Prostate gland (tissue), 2 donors: ENCODE measurements at regions not wholly inside any gene's neighbourhood (a gene's known extent, or its start where the extent isn't known, plus 50 kb on each side); places are given as distances from the start of the nearest gene placed in this dataset.

Experiments
- DNase-seq: peaks from one replicate; pipeline ENCODE4 v3.0.0-alpha.2; 2019; ENCODE audit warnings: low spot score
- H3K27ac ChIP-seq, 2 donors: fragments of 200-600 bp; sonication (generic); 2 replicates each; pipeline ENCODE4 v1.5.1; 2017 to 2019
- H3K27me3 ChIP-seq: fragments of 200-600 bp; sonication (generic); replicated peaks from 2 replicates; pipeline ENCODE4 v1.5.1; 2019; ENCODE audit not compliant: insufficient read depth
- H3K36me3 ChIP-seq, 2 donors: fragments of 200-600 bp; sonication (generic); 1 replicate in 1 of 2; 2 replicates in 1 of 2; pipeline versions ENCODE4 v1.5.1 to v1.8.1; 2017 to 2019
- H3K4me1 ChIP-seq: fragments of 200-600 bp; sonication (generic); replicated peaks from 2 replicates; pipeline ENCODE4 v1.5.1; 2019
- H3K4me3 ChIP-seq, 2 donors: fragments of 200-600 bp; sonication (generic); 2 replicates each; pipeline ENCODE4 v1.5.1; 2017 to 2019
- H3K9me3 ChIP-seq: fragments of 200-600 bp; sonication (generic); 2 replicates; pipeline ENCODE4 v1.5.1; 2017
- POLR2A ChIP-seq: fragments of 450-650 bp; IDR thresholded peaks from one replicate; pipeline ENCODE4 v1.6.1; 2016; ENCODE audit warnings: antibody characterized with exemption, mild to moderate bottlenecking
- POLR2AphosphoS5 ChIP-seq: sonication (generic); formaldehyde crosslinking; IDR thresholded peaks from one replicate; pipeline ENCODE4 v1.6.1; 2017; ENCODE audit warnings: antibody characterized with exemption
- WGBS: methylation state at CpG from one replicate; pipeline ENCODE4 v1.1.5; 2018; 5-methylcytosine and 5-hydroxymethylcytosine counted together
- intact Hi-C: fragments of 100-400 bp; cut with DNase I; formaldehyde crosslinking; loops from one replicate; pipeline ENCODE4 v1.14.2; 2022
- TF ChIP-seq, protein P1 (sequence below), 4 experiments: fragments of 200-600 bp in 2 of 4; fragments of 450-650 bp in 2 of 4; sonication (generic) in 2 of 4; IDR thresholded peaks; 1 replicate in 3 of 4; 2 replicates in 1 of 4; pipeline ENCODE4 v1.5.1; 2016 to 2019; ENCODE audit warnings: antibody characterized with exemption in 4 of 4, mild to moderate bottlenecking in 2 of 4, moderate library complexity in 2 of 4

- Histone ChIP-seq H3K4me1 (no peaks in the 10 kb centered on the region), H3K27ac (no peak overlapping the region), H3K9me3 (no peaks in the 10 kb centered on the region), H3K36me3 (no peaks in the 10 kb centered on the region), H3K4me3 (no peak overlapping the region), H3K27me3 (no peaks in the 10 kb centered on the region)
- no peak for DNase-seq
- intact Hi-C loops: no loop called here
- 95% methylated on average over 1 of the region's 1 CpG for WGBS
- TF ChIP-seq POLR2AphosphoS5: no peak
- TF ChIP-seq, protein P1, sequence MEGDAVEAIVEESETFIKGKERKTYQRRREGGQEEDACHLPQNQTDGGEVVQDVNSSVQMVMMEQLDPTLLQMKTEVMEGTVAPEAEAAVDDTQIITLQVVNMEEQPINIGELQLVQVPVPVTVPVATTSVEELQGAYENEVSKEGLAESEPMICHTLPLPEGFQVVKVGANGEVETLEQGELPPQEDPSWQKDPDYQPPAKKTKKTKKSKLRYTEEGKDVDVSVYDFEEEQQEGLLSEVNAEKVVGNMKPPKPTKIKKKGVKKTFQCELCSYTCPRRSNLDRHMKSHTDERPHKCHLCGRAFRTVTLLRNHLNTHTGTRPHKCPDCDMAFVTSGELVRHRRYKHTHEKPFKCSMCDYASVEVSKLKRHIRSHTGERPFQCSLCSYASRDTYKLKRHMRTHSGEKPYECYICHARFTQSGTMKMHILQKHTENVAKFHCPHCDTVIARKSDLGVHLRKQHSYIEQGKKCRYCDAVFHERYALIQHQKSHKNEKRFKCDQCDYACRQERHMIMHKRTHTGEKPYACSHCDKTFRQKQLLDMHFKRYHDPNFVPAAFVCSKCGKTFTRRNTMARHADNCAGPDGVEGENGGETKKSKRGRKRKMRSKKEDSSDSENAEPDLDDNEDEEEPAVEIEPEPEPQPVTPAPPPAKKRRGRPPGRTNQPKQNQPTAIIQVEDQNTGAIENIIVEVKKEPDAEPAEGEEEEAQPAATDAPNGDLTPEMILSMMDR (IDR thresholded peaks at IDR 0.05): no peak
- TF ChIP-seq POLR2A: no peak
Observed at GRCh38 chr14:45715946-45716345, 462.9 kb upstream of the MIS18BP1 start.

- H3K9me3 ChIP-seq: no peaks in the 10 kb centered on the region
- intact Hi-C loops: no loop called here
- H3K27ac ChIP-seq: no peak overlapping the region
- no peak for TF ChIP-seq POLR2A
- TF ChIP-seq, protein P1 (IDR thresholded peaks at IDR 0.05): no peak
- no peak for TF ChIP-seq POLR2AphosphoS5
- WGBS: 97% methylated on average over 4 of the region's 4 CpGs
- no peaks in the 10 kb centered on the region for H3K27me3 ChIP-seq
- H3K4me3 ChIP-seq: no peak overlapping the region
- DNase-seq: no peak
- no peaks in the 10 kb centered on the region for H3K4me1 ChIP-seq
- H3K36me3 ChIP-seq: no peaks in the 10 kb centered on the region
Observed at GRCh38 chr14:45709541-45709940, 456.5 kb upstream of the MIS18BP1 start.

DNA sequence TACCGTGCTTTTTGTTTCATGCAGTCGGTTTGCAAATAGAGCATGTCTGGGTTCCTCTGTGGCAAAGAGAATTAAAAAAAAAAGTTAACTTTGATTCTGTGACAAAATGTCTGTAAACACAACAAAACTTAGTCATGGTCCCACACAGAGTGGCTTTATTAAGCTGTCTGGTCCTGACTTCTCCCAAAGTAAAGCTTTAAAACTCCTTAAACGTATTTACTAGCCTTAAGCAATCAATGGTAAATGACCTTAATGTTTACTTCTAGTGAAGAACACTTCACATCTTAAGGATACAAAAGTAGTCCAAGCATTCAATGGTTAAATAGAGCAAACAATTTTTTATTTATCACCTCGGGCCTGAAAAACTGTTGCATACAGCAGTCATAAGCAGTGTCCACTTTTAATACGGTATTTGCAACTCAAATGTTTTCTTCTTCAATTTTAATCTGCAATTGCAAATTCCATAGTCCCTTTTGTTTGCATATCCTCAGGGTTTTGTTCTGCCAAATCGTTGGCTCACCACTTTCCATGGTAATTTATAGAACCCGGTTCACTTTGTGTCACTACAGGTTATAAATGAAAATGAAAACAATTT lies 453.0 kb upstream of the MIS18BP1 start:
- 19% methylated on average over 7 of the region's 7 CpGs for WGBS
- TF ChIP-seq, protein P1 (IDR thresholded peaks at IDR 0.05): no peak
- TF ChIP-seq POLR2A (no peak), POLR2AphosphoS5 (no peak)
- no peaks in the 10 kb centered on the region for H3K27me3 ChIP-seq
- no peak overlapping the region for H3K4me3 ChIP-seq
- no peaks in the 10 kb centered on the region for H3K36me3 ChIP-seq
- H3K9me3 ChIP-seq: no peaks in the 10 kb centered on the region
- no peak overlapping the region for H3K27ac ChIP-seq
- H3K4me1 ChIP-seq: no peaks in the 10 kb centered on the region
- intact Hi-C loops: no loop called here
- no peak for DNase-seq

DNA sequence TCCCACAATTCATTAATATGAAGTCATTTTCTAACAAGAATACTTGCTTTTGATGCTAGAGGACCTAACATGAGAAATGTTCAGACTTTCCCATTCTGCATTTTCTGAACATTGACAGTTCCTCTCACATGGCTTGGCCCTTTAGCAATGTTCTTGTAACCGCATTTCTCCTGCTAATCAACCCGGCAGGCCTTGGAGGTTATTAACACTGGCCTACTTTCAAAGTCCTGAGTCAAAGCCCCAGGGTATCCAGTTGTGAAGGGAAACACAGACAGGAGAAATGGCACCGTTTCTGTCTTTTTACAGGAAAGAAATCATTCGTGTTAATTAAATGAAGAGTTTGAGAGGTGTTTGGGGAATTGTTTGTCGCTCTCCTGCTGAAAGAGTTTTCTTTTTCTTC lies 446.5 kb upstream of the MIS18BP1 start:
- no peak for DNase-seq
- TF ChIP-seq, protein P1 (IDR thresholded peaks at IDR 0.05): no peak
- TF ChIP-seq POLR2A: no peak
- no peak for TF ChIP-seq POLR2AphosphoS5
- H3K36me3 ChIP-seq: no peaks in the 10 kb centered on the region
- no peaks in the 10 kb centered on the region for H3K4me1 ChIP-seq
- H3K27ac ChIP-seq: no peak overlapping the region
- intact Hi-C loops: no loop called here
- no peaks in the 10 kb centered on the region for H3K27me3 ChIP-seq
- 54% methylated on average over 5 of the region's 5 CpGs for WGBS
- no peak overlapping the region for H3K4me3 ChIP-seq
- H3K9me3 ChIP-seq: no peaks in the 10 kb centered on the region

- DNase-seq: peak; percentile 25
- no peak for TF ChIP-seq POLR2AphosphoS5
- Histone ChIP-seq H3K9me3 (no peaks in the 10 kb centered on the region), H3K4me3 (no peak overlapping the region), H3K36me3 (no peaks in the 10 kb centered on the region), H3K27me3 (no peaks in the 10 kb centered on the region), H3K27ac (no peak overlapping the region), H3K4me1 (no peaks in the 10 kb centered on the region)
- WGBS: 50% methylated on average over 1 of the region's 1 CpG
- intact Hi-C loops: no loop called here
Observed at GRCh38 chr14:45698462-45699134, 445.6 kb upstream of the MIS18BP1 start.
